Body of pancreas (tissue), 4 donors: ENCODE measurements at regions not wholly inside any gene's neighbourhood (a gene's known extent, or its start where the extent isn't known, plus 50 kb on each side); places are given as distances from the start of the nearest gene placed in this dataset.

Experiments used
- POLR2A ChIP-seq, 3 donors: fragments of 450-650 bp; IDR thresholded peaks; one replicate each; pipeline ENCODE4 v1.6.1; 2016; ENCODE audit warnings: antibody characterized with exemption in 3 of 3, mild to moderate bottlenecking in 2 of 3
- TF ChIP-seq, protein P1 (sequence below), 7 experiments: fragments of 450-650 bp in 4 of 7; fragments of 200-600 bp in 3 of 7; sonication (generic) in 3 of 7; IDR thresholded peaks; one replicate each; pipeline ENCODE4 v1.5.1; 2016 to 2019; ENCODE audit warnings: antibody characterized with exemption in 7 of 7

GRCh38 chr14:42138406-42138805, 531.7 kb downstream of the LRFN5 start:
- TF ChIP-seq, protein P1, sequence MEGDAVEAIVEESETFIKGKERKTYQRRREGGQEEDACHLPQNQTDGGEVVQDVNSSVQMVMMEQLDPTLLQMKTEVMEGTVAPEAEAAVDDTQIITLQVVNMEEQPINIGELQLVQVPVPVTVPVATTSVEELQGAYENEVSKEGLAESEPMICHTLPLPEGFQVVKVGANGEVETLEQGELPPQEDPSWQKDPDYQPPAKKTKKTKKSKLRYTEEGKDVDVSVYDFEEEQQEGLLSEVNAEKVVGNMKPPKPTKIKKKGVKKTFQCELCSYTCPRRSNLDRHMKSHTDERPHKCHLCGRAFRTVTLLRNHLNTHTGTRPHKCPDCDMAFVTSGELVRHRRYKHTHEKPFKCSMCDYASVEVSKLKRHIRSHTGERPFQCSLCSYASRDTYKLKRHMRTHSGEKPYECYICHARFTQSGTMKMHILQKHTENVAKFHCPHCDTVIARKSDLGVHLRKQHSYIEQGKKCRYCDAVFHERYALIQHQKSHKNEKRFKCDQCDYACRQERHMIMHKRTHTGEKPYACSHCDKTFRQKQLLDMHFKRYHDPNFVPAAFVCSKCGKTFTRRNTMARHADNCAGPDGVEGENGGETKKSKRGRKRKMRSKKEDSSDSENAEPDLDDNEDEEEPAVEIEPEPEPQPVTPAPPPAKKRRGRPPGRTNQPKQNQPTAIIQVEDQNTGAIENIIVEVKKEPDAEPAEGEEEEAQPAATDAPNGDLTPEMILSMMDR (IDR thresholded peaks at IDR 0.05), result no peak
- TF ChIP-seq POLR2A (IDR thresholded peaks at IDR 0.05), result no peak
